ENCODE measurements at regions not wholly inside any gene's neighbourhood (a gene's known extent, or its start where the extent isn't known, plus 50 kb on each side); places are given as distances from the start of the nearest gene placed in this dataset.

DNA sequence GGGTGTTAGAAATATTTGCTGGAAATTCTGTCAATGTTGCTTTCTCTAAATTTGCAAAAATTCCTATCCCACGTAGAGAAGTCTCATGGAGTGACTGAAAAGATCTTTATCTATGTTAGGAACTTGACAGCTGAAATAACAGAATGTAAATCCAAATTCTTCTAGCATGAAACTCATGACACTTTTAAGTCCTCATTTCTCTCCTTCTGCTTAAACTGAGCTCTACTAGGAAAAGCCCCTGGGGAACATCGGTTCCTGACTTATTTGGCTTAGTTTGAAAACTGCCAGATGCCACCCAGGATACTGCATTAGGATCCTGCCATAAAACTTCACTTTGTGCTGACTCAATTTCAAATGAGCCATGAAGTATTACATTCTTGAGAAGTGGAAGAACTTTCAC lies 426.0 kb downstream of the GALC start:
- TF ChIP-seq POLR2A (IDR thresholded peaks at IDR 0.05) = no peak
- TF ChIP-seq, protein P1, sequence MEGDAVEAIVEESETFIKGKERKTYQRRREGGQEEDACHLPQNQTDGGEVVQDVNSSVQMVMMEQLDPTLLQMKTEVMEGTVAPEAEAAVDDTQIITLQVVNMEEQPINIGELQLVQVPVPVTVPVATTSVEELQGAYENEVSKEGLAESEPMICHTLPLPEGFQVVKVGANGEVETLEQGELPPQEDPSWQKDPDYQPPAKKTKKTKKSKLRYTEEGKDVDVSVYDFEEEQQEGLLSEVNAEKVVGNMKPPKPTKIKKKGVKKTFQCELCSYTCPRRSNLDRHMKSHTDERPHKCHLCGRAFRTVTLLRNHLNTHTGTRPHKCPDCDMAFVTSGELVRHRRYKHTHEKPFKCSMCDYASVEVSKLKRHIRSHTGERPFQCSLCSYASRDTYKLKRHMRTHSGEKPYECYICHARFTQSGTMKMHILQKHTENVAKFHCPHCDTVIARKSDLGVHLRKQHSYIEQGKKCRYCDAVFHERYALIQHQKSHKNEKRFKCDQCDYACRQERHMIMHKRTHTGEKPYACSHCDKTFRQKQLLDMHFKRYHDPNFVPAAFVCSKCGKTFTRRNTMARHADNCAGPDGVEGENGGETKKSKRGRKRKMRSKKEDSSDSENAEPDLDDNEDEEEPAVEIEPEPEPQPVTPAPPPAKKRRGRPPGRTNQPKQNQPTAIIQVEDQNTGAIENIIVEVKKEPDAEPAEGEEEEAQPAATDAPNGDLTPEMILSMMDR (IDR thresholded peaks at IDR 0.05) = no peak

Data from right lobe of liver (tissue), 4 donors.